WTC11 (cell line): ENCODE measurements at regions not wholly inside any gene's neighbourhood (a gene's known extent, or its start where the extent isn't known, plus 50 kb on each side); places are given as distances from the start of the nearest gene placed in this dataset.

Source experiments
- ESRRA ChIP-seq: sonication (generic); formaldehyde crosslinking; IDR thresholded peaks from 2 replicates; pipeline ENCODE4 v1.8.1; 2022; ENCODE audit warnings: mild to moderate bottlenecking, missing genetic modification reagents, borderline replicate concordance
- ETV6 ChIP-seq: sonication (generic); formaldehyde crosslinking; IDR thresholded peaks from 2 replicates; pipeline ENCODE4 v1.8.1; 2022; ENCODE audit warnings: mild to moderate bottlenecking, missing genetic modification reagents
- ZNF121 ChIP-seq: sonication (generic); formaldehyde crosslinking; IDR thresholded peaks from 2 replicates; pipeline ENCODE4 v1.8.0; 2023; ENCODE audit warnings: missing genetic modification reagents
- ZNF138 ChIP-seq: sonication (generic); formaldehyde crosslinking; conservative IDR thresholded peaks from 2 replicates; pipeline ENCODE4 v1.8.1; 2022; ENCODE audit warnings: mild to moderate bottlenecking, moderate library complexity, missing genetic modification reagents
- ZNF671 ChIP-seq: fragments of 250-450 bp; sonication (Bioruptor Pico); IDR thresholded peaks from 2 replicates; pipeline ENCODE4 v1.8.0; 2021; ENCODE audit warnings: mild to moderate bottlenecking
- TF ChIP-seq, protein P1 (sequence below): fragments of 200-600 bp; IDR thresholded peaks from 2 replicates; pipeline ENCODE4 v1.8.0; 2022; ENCODE audit warnings: antibody characterized with exemption
- TF ChIP-seq, protein P2 (sequence below): sonication (generic); formaldehyde crosslinking; IDR thresholded peaks from 2 replicates; pipeline ENCODE4 v1.8.1; 2022; ENCODE audit warnings: mild to moderate bottlenecking, moderate library complexity, missing genetic modification reagents
- TF ChIP-seq, protein P3 (sequence below): sonication (generic); formaldehyde crosslinking; IDR thresholded peaks from 2 replicates; pipeline ENCODE4 v1.8.1; 2023; ENCODE audit warnings: mild to moderate bottlenecking, missing genetic modification reagents
- TF ChIP-seq, protein P4 (sequence below): fragments of 250-450 bp; sonication (Bioruptor Pico); IDR thresholded peaks from 2 replicates; pipeline ENCODE4 v1.8.0; 2021; ENCODE audit warnings: mild to moderate bottlenecking

DNA sequence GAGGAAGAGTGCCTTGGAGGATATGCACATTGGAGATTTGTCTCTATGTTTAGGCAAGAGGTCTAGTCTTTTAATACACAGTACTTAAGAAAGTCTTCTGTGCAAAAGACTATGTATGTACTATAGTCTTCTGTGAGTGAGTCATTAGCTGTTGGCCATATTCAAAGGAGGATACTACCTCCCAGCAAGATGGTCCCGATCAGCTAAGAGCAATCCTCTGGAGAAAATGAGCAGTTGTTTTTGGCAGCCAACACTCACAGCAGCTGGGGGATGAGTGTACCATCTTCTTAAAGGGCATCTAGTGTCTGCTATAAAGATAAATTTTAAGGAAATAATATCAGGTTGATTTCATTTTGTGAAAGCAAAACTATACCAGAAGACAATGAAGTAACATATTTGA lies 487.8 kb downstream of the KCTD12 start:
- TF ChIP-seq ZNF138 (CRISPR knock-in tag) (no peak), ZNF671 (CRISPR knock-in tag) (no peak), ETV6 (CRISPR knock-in tag) (no peak), ZNF121 (CRISPR knock-in tag) (no peak), ESRRA (CRISPR knock-in tag) (no peak)
- TF ChIP-seq, protein P1, sequence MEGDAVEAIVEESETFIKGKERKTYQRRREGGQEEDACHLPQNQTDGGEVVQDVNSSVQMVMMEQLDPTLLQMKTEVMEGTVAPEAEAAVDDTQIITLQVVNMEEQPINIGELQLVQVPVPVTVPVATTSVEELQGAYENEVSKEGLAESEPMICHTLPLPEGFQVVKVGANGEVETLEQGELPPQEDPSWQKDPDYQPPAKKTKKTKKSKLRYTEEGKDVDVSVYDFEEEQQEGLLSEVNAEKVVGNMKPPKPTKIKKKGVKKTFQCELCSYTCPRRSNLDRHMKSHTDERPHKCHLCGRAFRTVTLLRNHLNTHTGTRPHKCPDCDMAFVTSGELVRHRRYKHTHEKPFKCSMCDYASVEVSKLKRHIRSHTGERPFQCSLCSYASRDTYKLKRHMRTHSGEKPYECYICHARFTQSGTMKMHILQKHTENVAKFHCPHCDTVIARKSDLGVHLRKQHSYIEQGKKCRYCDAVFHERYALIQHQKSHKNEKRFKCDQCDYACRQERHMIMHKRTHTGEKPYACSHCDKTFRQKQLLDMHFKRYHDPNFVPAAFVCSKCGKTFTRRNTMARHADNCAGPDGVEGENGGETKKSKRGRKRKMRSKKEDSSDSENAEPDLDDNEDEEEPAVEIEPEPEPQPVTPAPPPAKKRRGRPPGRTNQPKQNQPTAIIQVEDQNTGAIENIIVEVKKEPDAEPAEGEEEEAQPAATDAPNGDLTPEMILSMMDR: no peak
- TF ChIP-seq, protein P2, sequence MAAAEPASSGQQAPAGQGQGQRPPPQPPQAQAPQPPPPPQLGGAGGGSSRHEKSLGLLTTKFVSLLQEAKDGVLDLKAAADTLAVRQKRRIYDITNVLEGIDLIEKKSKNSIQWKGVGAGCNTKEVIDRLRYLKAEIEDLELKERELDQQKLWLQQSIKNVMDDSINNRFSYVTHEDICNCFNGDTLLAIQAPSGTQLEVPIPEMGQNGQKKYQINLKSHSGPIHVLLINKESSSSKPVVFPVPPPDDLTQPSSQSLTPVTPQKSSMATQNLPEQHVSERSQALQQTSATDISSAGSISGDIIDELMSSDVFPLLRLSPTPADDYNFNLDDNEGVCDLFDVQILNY: no peak
- TF ChIP-seq, protein P3, sequence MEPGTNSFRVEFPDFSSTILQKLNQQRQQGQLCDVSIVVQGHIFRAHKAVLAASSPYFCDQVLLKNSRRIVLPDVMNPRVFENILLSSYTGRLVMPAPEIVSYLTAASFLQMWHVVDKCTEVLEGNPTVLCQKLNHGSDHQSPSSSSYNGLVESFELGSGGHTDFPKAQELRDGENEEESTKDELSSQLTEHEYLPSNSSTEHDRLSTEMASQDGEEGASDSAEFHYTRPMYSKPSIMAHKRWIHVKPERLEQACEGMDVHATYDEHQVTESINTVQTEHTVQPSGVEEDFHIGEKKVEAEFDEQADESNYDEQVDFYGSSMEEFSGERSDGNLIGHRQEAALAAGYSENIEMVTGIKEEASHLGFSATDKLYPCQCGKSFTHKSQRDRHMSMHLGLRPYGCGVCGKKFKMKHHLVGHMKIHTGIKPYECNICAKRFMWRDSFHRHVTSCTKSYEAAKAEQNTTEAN (CRISPR knock-in tag): no peak
- TF ChIP-seq, protein P4, sequence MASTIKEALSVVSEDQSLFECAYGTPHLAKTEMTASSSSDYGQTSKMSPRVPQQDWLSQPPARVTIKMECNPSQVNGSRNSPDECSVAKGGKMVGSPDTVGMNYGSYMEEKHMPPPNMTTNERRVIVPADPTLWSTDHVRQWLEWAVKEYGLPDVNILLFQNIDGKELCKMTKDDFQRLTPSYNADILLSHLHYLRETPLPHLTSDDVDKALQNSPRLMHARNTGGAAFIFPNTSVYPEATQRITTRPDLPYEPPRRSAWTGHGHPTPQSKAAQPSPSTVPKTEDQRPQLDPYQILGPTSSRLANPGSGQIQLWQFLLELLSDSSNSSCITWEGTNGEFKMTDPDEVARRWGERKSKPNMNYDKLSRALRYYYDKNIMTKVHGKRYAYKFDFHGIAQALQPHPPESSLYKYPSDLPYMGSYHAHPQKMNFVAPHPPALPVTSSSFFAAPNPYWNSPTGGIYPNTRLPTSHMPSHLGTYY (CRISPR knock-in tag): no peak
